Tibial nerve (tissue), 4 donors: ENCODE measurements at regions not wholly inside any gene's neighbourhood (a gene's known extent, or its start where the extent isn't known, plus 50 kb on each side); places are given as distances from the start of the nearest gene placed in this dataset.

ENCODE experiments used
- EP300 ChIP-seq, 2 donors: sonication (generic); formaldehyde crosslinking; IDR thresholded peaks; one replicate each; pipeline ENCODE4 v1.6.1; 2017; ENCODE audit warnings: antibody characterized with exemption in 2 of 2, mild to moderate bottlenecking in 1 of 2
- POLR2A ChIP-seq, 2 donors: fragments of 450-650 bp; IDR thresholded peaks; one replicate each; pipeline ENCODE4 v1.6.1; 2017; ENCODE audit warnings: antibody characterized with exemption in 2 of 2, mild to moderate bottlenecking in 2 of 2, moderate library complexity in 2 of 2
- TF ChIP-seq, protein P1 (sequence below), 5 experiments: fragments of 200-600 bp in 3 of 5; fragments of 450-650 bp in 2 of 5; sonication (generic) in 3 of 5; IDR thresholded peaks; one replicate each; pipeline ENCODE4 v1.5.1; 2016 to 2019; ENCODE audit warnings: antibody characterized with exemption in 5 of 5, mild to moderate bottlenecking in 3 of 5, moderate library complexity in 2 of 5

- TF ChIP-seq, protein P1, sequence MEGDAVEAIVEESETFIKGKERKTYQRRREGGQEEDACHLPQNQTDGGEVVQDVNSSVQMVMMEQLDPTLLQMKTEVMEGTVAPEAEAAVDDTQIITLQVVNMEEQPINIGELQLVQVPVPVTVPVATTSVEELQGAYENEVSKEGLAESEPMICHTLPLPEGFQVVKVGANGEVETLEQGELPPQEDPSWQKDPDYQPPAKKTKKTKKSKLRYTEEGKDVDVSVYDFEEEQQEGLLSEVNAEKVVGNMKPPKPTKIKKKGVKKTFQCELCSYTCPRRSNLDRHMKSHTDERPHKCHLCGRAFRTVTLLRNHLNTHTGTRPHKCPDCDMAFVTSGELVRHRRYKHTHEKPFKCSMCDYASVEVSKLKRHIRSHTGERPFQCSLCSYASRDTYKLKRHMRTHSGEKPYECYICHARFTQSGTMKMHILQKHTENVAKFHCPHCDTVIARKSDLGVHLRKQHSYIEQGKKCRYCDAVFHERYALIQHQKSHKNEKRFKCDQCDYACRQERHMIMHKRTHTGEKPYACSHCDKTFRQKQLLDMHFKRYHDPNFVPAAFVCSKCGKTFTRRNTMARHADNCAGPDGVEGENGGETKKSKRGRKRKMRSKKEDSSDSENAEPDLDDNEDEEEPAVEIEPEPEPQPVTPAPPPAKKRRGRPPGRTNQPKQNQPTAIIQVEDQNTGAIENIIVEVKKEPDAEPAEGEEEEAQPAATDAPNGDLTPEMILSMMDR (IDR thresholded peaks at IDR 0.05), result no peak
- TF ChIP-seq POLR2A (IDR thresholded peaks at IDR 0.05) (no peak), EP300 (IDR thresholded peaks at IDR 0.05) (no peak)
Measured at GRCh38 chrX:3425031-3425430, 78.6 kb upstream of the MXRA5 start.
